T-helper 1 cell treated with Interleukin-12 subunit alpha and Interleukin-12 subunit beta and Interleukin-4 antibody, amounts not matched to agents 30 ng/mL and 1 ng/mL, for 36 hours (primary cell): ENCODE measurements at regions not wholly inside any gene's neighbourhood (a gene's known extent, or its start where the extent isn't known, plus 50 kb on each side); places are given as distances from the start of the nearest gene placed in this dataset.
"Not testable (repeated sequence)": the region's sequence is repeated elsewhere in the genome, so short reads cannot be mapped to it uniquely, and the experiment has no call there.

Source experiments
- intact Hi-C: fragments of 100-400 bp; cut with micrococcal nuclease; formaldehyde crosslinking; loops from one replicate; pipeline ENCODE4 v1.15.1; 2024

DNA sequence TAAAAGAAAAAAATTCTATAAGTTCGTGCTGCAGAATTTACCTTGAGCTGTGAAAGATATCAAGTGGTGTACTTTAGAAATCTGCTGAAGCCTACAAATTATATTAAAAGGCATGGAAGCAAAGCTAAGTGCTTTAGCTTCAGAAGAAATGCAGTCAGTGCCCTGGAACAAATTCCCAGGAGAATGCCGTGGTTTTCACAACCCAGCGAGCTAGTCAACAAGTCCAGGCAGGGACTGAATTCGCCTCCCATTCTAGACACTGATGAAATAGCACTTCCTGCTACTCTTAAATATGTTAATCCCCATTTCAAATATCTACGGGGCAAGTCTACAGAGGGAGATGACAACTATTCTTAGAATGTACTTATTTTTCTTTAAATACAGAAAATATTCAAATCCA lies 326.4 kb upstream of the IGF1R start:
- intact Hi-C loops: no loop called here

DNA sequence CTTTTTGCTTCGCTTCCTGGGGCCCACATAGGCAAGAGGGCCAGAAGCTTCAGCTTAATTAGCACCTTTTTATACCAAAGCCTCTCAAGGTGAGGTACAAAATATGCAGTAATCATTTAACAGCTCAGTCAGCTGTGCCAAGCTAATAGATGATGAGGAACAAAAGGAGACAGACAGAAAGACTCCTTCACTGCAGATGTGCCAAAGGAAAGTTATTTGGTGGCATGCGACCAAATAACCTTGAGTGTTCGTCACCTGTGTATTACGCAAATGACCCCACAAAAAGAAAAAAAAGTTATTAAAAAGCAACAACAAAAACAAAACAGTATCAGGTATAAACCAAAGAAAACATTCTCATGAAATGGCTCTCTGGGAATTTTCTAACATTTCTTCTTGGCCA lies 325.8 kb upstream of the IGF1R start:
- intact Hi-C loops: no loop called here

DNA sequence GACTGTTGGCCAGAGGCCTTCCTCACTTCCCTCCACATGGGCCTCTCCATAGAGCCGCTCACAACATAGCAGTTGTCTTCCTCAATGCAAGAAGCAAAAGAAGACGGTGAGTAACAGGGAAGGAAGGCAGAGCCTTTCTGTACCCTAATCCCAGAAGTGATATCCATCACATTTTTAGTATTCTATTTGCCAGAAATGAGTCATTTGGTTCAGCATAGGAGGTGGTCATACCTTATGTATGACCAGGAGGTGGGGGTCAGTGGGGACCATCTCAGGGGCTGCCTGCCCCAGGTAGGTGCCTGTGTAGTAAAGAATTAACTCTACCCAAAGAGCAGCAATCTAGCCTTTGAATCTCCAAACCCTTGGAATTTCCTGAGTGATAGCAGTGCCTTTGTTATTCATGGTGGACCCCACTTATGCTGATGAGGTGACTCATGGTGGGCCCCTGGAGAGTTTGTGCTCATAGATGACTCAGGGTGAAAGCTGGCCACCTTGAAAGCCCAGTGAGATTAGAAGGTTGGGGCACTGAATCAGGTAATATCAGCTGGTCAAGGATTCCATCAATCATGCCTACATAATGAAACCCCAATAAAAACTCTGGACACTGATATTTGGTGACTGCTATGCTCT lies 323.9 kb upstream of the IGF1R start:
- intact Hi-C loops: no loop called here

DNA sequence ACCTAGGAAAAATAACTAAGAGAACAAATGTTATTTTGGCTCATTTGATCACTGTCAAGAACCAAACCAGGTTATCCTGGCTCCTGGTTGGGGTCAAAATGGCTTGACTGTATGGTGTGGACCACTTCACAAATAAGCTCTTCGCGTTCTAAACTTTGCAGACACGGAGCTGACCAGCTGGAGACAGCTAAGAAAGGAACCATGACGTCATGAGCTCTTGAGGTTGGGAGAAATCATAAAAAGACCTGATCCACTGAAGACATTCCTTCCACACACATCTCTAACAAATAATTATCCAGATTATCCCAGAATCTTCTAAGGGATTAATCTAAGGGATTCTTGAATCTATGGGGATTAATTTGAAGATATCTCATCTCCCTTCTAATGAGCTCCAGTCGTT lies 321.5 kb upstream of the IGF1R start:
- intact Hi-C loops: no loop called here

DNA sequence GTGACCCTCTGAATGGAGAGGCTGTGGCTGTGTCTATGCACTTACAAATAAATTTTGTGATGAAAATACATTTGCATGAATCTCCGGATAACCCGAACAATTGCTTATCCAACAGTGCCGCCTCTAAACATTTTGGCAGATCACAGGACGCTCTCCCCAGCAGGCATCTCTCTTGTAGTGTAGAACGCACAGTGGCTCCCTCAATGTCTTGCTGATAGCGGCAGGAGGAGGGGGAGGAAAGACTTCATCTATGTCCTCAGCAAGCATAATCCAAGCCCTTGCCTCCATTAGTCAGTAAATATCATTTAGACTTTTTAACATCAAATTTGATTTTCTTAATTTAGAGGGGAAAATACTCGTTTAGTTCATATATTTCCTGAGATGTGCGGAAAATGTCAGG lies 318.1 kb upstream of the IGF1R start:
- intact Hi-C loops: no loop called here

DNA sequence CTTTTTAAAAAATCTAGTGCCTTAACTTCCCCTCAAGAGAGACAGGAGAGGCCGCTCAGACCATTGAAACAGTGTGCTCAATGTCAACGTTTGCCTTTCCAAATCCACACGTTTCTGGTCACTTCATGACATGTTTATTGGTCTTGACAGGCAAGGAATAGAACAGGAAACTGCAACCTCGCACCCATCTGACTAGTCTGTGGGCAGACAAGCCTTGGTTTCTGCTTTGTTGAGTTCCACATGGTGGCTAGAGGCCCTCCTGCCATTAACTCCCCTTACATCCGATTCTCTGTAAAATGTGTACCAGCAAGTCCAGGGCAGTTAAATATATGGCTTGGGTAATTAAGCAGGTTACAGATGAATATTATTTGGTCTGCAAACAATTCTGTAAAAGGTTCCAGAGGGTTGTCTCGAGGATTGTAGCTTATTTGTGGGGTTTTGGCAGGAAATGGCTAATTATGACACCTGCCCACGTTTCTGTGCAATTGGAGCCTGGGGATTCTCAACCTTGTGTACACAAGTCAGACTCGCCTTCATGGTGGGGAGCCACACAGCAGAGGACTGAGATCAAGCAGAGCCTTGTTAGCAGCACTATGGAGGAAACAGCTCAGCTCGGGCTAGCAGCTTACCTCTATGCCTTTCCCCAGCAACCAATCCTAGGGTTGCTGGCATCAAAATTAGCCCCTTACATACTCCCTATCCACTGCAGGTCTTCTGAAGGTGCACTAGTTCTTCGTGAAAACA lies 317.5 kb upstream of the IGF1R start:
- intact Hi-C loops: no loop called here

DNA sequence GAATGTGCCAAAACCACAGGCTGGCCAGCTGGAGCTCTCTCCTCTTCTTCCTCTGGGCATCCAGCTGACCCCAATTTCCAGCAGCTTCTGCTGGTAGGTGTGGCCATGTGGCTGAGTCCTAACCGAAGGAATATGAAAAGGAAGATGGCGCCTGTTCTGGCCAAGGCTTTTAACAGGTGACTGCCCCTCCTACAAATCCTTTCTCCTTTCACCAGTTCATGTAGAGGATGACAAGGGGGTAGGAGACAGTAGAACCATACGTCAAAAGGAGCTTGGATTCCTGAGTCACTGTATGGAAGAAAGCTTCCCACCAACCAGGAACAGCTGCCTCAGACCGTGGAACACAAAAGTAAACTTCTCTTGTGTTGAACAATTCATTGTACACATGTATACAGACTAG lies 316.7 kb upstream of the IGF1R start:
- intact Hi-C loops: no loop called here

DNA sequence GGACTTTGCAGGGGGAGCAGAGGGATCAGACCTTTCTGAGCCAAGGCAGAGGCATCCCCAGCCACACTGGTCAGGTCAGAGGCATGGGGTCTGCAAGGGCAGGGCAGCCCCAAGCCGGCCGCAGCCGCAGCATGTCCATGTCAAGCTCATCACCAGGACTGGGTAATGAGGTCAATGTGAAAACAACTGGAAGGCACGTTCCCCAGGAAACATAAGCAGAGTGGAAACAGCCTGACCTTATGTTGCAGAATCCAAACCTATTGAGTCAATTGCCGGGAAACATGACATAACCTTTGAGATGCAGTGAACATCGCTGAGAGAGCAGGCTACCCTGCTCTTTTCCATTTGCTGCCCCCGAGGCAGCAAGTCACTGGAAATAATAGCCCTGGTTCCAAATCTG lies 315.1 kb upstream of the IGF1R start:
- intact Hi-C loops: no loop called here

DNA sequence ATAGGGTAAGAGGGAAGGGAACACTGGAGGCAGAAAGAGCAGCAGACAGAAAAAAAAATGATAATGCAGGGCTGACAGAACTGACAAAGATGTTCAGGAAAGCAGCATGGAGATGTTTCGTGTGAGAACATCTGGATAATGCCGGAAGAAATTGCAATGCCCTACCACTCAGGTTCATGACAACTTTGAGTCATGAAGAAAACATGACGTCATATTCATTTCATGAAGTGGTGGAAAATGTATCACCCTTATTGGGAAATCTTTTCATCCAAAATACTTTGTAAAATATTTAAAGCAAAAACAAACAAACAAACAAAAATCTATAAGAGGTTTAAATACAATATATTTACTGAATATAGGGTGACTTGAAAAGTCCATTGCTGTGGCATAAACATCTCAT lies 305.4 kb upstream of the IGF1R start:
- intact Hi-C loops: no loop called here

DNA sequence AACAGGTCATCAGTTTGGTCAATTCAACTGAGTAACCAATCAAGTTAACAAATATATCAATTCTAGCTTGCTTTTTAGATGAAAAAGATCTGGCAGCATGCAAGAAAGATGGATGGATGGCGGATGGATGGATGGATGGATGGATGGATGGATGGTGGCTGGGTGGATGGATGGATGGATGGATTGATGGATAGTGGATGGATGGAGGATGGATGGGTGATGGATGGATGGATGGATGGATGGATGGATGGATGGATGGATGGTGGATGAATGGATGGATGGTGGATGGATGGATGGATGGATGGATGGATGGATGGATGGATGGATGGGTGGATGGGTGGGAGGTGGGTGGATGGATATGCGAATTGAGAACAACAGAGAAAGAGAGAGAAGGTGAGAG lies 303.7 kb upstream of the IGF1R start:
- intact Hi-C loops: no loop called here

DNA sequence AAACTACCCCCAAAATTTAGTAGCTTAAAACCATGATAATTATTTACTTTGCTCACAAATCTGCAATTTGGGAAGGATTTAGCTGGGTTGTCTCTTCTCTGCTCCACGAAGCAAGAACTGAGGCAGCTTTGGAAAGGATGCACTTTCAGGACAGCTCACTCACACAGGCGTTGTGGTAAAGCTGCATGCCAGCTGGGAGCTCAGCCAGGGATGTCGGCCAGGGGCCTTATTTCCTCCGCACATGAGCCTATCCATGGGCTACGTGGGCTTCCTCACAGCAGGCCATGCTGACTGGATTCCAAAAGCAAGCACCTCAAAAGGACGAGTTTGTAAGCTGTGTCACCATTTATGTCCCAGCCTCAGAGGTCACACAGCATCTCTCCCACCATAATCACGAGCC lies 301.3 kb upstream of the IGF1R start:
- intact Hi-C loops: no loop called here

DNA sequence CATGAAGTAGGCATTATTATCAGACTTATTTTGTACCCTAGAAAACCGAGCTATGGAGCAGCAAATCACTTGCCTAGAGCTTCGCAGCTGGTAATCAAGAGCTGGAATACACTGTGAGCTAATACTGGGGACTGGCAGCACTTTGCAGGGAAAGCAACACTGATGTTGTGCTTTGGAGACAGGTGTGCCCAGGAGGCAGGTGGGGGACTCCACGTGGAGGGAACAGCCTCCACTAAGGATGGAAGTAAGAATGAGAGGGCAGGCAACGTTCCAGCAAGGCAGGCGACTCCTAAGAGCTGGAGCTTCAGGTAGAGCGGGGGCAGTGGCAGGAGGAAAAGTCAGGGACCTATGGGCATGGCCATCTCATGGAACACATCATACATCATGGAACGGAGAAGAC lies 300.5 kb upstream of the IGF1R start:
- intact Hi-C loops: no loop called here

DNA sequence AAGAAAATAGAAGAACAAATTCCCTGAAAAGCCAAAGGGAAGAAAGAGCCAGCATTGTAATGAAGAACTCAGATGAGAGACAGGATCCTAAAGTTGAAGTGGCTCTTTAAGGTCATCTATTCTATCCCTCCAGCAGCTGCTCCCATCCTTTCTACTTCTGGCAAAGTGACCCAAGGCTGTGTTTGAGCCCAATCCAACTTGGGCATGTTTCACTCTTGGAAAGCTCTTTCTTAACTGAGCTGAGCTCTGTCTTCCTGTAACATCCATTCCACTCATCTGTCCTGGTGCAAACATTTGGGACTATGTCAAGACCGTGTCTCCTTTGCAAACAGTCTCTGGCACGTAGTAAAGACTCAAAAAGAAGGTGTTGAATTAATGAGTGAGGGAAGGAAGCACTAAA lies 298.1 kb upstream of the IGF1R start:
- intact Hi-C loops: no loop called here

DNA sequence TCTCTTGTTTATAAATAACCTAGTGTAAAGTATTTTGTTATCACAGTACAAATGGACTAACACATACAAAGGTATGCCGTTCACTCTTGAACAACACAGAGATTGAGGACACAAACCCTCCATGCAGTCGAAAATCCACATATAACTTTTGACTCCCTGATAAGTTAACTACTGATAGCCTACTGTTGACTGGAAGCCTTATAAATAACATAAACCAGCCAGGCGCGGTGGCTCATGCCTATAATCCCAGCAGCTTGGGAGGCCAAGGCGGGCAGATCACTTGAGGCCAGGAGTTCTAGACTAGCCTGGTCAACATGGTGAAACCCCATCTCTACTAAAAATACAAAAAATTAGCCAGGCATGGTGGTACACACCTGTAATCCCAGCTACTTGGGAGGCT lies 290.1 kb upstream of the IGF1R start:
- intact Hi-C loops: not testable (repeated sequence)

DNA sequence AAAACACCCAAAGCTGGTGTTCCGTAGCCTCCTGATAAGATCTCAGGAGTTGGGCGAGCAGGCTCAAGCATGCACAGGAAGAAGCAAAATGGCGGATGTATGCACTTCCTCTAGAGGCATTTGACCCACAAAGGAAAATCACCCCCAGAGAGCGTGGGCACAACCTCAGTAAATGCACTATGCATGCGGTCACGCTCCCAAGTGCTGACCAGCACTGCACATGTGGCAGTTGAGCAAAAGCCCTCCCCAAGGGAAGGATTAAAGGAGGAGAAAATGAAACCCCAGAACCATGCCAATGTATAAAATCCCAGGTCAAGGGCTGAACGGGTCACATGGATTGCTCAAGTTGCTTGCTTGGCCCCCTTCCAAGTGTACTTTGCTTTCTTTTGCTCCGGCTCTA lies 289.4 kb upstream of the IGF1R start:
- intact Hi-C loops: no loop called here

DNA sequence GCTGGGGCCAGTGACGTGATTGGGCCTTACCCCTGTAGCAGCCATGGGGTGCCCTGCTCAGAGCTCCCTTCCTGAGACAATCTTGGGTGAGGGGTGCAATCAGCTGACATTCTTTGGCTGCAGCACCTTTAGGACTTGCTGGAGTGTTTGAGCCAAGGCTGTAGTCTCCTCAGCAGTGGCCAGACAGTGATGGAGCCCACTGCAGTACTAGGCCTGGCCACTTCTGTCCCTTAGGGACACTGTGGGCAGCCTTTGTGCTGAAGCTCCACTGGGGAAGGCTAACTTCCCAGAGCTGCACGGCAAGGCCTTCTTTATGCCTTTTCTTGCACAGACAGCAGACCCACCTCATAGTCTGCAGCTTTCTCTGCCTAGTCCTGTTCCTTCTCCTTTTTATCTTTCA lies 284.9 kb upstream of the IGF1R start:
- intact Hi-C loops: no loop called here

DNA sequence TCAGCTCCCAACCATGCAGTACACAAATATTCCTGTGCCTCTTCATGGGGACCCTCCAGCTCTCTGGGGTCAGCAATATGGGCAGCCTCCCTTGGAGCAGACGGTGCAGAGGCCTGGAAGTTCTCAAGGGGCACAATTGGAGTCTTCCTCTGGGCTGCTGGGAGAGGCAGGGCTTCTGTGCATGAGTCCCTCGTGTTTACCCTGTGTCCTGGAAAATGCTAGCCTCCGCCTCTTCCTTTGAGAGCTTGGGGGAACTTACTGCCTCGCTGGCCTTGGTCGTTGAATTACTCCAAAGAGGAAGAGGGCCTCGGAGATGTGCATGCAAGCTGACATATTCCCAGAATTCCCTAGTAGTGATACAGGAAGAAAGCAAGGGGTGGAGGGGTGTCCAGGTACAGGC lies 284.4 kb upstream of the IGF1R start:
- intact Hi-C loops: no loop called here

DNA sequence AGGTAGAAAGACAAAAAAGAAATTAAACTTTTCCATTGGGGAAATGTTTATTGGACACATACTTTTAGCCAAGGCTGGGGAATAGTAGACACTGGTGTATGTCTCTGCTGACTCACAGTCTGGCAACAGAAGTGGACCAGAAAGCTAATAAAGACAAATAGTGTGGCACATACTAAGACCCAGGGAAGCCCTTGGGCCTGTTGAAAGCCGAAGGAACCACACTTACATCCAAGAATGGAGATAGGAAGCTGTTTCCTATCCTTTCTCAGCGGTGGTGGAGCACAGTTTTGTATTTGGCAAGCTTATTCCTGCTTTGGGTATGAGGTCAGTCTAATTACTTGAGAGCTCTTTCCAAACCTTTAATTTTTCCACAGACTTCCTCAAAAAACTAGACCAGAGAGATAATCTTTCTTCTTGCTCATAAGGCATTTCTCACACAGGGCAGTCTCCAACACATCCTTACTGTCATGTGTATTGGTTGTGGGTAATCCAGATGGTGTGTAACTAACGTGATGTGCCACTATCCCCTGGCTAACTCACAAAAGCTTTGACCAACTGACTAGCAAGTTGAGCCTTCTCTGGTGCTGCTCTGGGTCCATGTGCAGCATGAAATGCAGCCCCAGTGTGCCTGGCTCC lies 279.1 kb upstream of the IGF1R start:
- intact Hi-C loops: no loop called here

DNA sequence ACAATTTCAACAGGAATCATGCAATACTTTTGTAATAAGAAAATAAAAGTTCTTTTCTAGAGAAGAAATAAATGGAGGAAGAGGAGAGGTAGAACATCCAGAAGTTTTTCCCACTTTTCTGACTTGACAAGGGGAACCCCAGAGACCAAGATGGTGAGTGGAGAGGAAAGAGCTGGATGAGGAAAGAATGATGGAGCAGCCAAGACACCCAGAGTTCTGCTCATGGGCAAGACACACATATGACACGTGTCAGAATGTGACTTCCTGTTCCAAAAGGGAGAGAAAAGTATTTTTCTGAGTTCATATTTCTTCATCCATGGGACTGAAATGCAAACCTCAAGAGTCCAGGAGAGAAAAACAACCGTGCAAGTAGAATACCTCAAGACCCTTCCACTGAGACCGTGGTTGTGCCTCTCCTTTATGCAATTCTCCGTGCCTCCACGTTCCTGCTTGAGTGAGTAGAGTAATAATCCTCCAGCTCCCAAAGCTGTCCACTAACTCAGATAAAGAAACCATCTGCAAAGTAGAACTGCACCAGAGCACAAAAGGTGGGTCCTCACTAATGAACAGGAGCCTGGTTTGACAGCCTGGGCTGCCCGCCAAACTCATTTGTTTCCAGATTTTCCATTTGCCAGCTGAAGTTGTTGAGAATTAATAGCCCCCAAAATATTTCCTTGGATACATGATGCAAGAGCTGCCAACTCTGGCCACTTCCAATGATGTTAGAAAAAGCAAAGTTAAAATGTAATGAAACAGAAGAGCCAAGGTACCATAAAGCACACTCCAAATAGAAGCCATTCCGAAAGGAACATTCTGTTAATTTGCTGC lies 272.6 kb upstream of the IGF1R start:
- intact Hi-C loops: no loop called here

DNA sequence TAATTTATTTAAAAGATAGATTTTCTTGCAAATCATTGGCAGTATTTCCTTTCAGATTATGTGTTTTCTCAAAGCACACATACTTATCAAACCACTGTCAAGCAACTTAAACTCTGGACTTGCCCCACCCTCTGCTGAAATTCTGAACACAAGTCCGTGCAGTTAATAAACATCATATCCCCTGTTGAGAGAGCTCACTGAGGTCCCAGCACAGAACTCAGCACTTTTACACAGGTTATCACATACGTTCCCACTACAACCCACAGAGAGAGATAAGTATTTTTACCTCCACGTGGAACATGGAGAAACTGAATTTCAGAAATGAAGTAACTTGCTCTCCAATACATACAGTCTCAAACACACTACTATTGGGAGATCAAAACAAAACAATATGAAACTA lies 267.6 kb upstream of the IGF1R start:
- intact Hi-C loops: no loop called here

DNA sequence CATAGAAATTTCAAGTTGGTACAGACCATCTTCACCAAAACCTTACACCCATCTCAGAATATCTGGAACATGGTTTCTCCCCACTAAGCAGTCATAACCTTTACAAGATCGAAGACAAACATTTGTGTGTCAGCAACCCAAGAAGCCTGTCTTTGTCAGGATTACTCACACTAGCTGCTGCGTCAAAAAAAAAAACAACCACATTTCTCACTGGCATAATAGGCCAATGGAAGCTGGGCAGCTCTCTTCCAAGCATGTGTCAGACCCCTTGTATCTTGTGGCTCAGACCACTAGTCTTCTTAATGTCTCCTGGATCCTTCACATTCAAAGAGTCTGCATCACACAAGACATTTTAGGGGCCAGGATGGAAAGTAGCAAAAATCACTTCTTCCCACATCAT lies 266.9 kb upstream of the IGF1R start:
- intact Hi-C loops: no loop called here

DNA sequence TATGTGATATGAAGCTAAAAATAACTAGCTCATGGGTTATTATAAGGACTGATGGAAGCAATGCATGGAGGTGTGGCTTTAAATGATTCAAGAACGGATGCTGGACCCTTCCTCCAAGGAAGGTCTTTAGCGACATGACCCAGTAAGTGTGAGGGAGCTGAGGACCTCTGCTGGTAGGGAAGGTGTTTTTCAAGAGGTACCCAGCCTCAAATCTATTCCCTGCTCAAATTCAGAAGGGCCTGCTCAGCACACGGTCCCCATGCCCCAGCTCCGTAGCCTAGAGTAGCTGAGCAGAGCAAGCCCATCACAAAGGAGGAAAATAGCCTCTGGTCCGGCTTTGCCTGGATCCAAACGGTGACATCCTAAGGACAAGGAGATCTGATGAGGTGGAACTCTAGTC lies 266.2 kb upstream of the IGF1R start:
- intact Hi-C loops: no loop called here
